ENCODE measurements at regions not wholly inside any gene's neighbourhood (a gene's known extent, or its start where the extent isn't known, plus 50 kb on each side); places are given as distances from the start of the nearest gene placed in this dataset.
"Not testable (repeated sequence)": the region's sequence is repeated elsewhere in the genome, so short reads cannot be mapped to it uniquely, and the experiment has no call there.

GRCh38 chr13:61261746-61262472, 153.7 kb downstream of the PCDH20 start:
- no peak for TF ChIP-seq JUND (IDR thresholded peaks at IDR 0.05; ENCODE audit: low read depth)
- in situ Hi-C loops (cut with HindIII; ENCODE audit: low pct_unique_long_range_greater_than_20kb, low sequenced_read_pairs) = no loop called here
- no peak for DNase-seq (ENCODE audit: low read depth in 1 of 2, low spot score in 1 of 2)

DNA sequence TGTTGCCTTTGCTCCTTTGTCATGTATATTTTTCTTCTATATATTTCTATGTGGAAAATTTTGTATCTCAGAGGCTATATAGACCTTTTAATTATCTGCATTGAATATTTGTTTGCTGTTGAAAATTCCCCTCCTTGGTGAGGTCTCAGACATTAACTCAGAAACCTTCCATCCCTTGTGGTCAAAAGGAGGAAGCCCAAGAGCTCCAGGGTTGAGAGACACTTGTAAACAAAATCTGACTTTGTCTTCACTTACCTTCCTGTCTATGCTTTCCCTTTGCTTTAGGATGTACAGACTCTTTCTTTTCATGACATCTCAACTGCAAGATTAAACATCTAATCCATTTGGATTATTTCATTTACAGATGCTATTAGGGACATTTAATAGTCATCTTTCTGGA, 157.5 kb downstream of the PCDH20 start:
- TF ChIP-seq JUND (IDR thresholded peaks at IDR 0.05; ENCODE audit: low read depth) = no peak
- no peak for DNase-seq (ENCODE audit: low read depth in 1 of 2, low spot score in 1 of 2)
- in situ Hi-C loops (cut with HindIII; ENCODE audit: low pct_unique_long_range_greater_than_20kb, low sequenced_read_pairs) = no loop called here

DNA sequence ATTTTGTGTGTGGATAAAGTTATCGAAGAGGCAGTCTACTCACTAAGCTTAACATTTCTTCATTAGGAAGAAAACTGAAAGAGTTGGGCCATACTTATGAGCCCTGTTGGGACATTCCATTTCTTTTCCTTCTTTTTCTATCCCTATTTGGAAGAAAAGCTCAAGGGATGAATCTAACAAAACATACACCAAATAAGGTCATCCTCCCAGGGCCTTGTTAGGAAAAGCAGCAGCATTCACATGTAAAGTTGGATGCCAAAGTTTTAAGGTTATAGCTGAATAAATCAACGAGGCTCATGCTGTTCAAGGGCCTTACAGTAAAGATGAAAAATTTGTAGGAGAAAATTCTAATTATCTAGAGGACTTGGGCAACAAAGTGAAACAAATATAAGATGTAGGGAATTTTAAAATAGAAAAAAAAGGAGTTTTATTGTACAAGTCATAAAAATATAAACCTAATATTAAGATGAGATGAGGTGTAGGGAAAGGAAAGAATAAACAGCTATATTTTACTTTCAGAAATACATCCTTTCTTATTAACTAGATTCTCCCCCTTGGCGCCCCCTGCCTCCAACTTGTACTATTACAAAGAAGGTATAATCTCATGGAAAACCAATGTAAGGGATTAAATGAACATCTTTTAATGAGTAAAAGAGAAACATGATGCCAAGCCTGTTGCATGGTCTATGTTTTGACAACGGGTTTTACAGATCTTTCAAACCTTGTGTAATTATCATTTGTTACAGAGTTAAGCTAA, 160.4 kb downstream of the PCDH20 start:
- no peak for TF ChIP-seq JUND (IDR thresholded peaks at IDR 0.05; ENCODE audit: low read depth)
- in situ Hi-C loops (cut with HindIII; ENCODE audit: low pct_unique_long_range_greater_than_20kb, low sequenced_read_pairs) = no loop called here
- peak in 1 of 2 experiments; percentile 6 for DNase-seq (ENCODE audit: low read depth in 1 of 2, low spot score in 1 of 2)

DNA sequence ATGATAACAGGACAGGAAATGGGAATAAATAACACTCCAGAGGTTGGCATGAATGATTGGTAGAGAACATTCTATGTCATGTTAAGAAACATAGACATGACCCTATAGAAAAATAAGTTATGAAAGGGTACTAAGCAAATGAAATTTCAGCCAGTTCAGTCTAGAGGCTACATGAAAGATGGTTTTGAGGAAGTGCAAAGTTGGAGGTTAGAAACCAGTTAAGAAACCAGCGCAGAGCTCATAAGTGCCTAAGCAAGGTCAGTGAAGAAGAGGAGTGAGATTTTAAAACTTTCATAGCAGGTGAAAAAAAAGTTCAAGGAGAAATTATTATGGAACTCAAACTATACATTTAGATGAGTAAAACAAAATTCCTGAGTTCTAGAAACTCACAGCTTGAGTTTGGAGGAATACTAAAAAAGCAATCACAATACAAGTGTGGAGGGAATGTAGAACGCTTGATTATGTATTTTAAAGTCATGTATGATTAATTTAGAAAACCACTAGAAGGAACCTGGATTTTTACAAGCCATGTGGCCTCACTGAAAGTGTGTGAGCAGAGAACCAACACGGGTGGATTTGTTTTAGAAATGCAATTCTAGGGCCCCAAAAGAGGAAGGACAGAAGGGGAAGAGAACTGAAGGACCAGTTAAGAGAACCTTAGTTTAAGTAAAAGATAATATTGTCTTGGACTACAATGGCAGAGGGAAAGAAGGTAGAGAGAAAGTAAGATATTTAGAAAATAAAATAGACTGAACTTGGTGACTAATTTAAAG, 162.4 kb downstream of the PCDH20 start:
- TF ChIP-seq JUND (IDR thresholded peaks at IDR 0.05; ENCODE audit: low read depth) = no peak
- no peak for DNase-seq (ENCODE audit: low read depth in 1 of 2, low spot score in 1 of 2)
- in situ Hi-C loops (cut with HindIII; ENCODE audit: low pct_unique_long_range_greater_than_20kb, low sequenced_read_pairs) = no loop called here

DNA sequence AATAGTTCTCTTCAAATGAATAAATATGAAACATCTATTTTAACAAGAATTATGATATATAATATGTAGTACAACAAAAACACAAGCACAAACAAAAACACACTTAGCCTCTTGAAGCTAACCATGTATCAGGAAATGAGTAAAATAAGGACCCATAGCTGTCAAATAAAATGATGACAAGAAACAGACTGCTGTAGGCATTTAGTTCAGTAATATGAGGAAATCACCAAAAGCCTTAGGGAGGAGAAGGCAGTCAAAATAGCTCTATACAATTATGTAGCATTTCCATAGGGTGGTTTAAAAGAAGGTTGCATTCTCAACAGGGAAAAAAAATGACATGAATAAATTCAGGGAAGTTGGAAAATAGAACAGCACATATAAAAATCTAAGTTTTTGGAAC, 163.4 kb downstream of the PCDH20 start:
- in situ Hi-C loops (cut with HindIII; ENCODE audit: low pct_unique_long_range_greater_than_20kb, low sequenced_read_pairs) = no loop called here
- no peak for TF ChIP-seq JUND (IDR thresholded peaks at IDR 0.05; ENCODE audit: low read depth)
- DNase-seq (ENCODE audit: low read depth in 1 of 2, low spot score in 1 of 2) = no peak

DNA sequence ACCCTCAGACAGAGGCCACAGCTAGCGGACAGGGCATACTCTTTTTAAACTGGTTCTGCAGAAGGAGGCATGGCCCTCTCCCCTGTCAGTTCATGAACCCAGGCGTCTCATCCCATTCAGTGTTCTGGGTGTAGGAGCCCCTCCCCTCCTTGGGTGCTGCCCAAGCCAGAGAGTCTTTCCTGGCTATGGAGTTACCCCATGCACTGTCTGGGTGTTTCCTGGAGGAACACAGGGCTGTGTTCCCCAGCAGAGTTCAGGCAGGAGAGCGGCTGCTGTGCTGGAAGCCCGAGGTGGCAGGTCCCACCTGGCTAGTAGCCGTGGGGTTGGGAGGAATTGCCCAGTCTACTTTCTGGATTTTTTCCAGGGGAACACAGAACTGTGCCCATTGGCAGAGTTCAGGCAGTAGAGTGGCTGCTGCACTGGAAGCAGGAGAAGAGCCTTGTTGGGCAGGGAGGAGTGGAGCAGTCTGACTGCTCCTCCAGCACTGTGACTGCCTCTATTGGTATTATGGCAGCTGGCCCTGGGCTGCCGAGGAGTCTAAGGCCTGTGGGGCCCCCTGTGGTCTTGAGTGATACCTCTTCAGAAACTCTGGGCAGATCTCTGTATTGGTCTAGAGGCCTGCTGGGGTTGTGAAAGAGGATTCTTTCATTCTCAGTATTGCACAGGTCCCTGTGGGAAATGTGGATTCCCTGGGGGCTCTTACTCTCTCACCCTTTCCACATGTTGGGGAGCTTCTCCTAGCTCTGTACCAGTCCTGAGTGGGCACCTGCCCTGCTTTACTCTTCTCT, 168.3 kb downstream of the PCDH20 start:
- TF ChIP-seq JUND (IDR thresholded peaks at IDR 0.05; ENCODE audit: low read depth) = no peak
- in situ Hi-C loops (cut with HindIII; ENCODE audit: low pct_unique_long_range_greater_than_20kb, low sequenced_read_pairs) = no loop called here
- DNase-seq (ENCODE audit: low read depth in 1 of 2, low spot score in 1 of 2) = no peak

- no peak for TF ChIP-seq JUND (IDR thresholded peaks at IDR 0.05; ENCODE audit: low read depth)
- DNase-seq (ENCODE audit: low read depth in 1 of 2, low spot score in 1 of 2) = no peak
- in situ Hi-C loops (cut with HindIII; ENCODE audit: low pct_unique_long_range_greater_than_20kb, low sequenced_read_pairs) = no loop called here
Measured at GRCh38 chr13:61246351-61246750, 169.3 kb downstream of the PCDH20 start.

GRCh38 chr13:61215601-61216000, 200.0 kb downstream of the PCDH20 start:
- TF ChIP-seq JUND (IDR thresholded peaks at IDR 0.05; ENCODE audit: low read depth) = no peak
- in situ Hi-C loops (cut with HindIII; ENCODE audit: low pct_unique_long_range_greater_than_20kb, low sequenced_read_pairs) = no loop called here
- no peak for DNase-seq (ENCODE audit: low read depth in 1 of 2, low spot score in 1 of 2)

GRCh38 chr13:61215116-61215515, 200.5 kb downstream of the PCDH20 start:
- in situ Hi-C loops (cut with HindIII; ENCODE audit: low pct_unique_long_range_greater_than_20kb, low sequenced_read_pairs) = no loop called here
- no peak for TF ChIP-seq JUND (IDR thresholded peaks at IDR 0.05; ENCODE audit: low read depth)
- DNase-seq (ENCODE audit: low read depth in 1 of 2, low spot score in 1 of 2) = no peak

DNA sequence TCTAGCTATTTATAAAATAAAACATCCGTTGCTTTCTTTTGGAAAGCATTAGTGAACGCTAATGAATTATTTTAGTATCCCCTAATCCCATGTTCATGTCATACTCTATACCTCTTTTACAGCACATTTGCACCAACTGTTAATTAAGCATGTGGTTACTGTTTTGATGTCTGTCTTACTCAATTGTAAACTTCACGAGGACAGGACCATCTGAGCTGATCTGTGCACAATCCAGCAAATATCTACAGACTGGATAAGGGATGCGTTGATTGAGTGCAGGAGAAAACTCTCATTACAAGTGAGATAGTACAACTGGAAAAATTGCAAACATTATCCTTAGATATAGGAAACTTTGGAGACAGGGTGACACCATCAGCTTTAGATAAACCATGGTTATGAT, 201.1 kb downstream of the PCDH20 start:
- no peak for DNase-seq (ENCODE audit: low read depth in 1 of 2, low spot score in 1 of 2)
- no peak for TF ChIP-seq JUND (IDR thresholded peaks at IDR 0.05; ENCODE audit: low read depth)
- in situ Hi-C loops (cut with HindIII; ENCODE audit: low pct_unique_long_range_greater_than_20kb, low sequenced_read_pairs) = no loop called here

DNA sequence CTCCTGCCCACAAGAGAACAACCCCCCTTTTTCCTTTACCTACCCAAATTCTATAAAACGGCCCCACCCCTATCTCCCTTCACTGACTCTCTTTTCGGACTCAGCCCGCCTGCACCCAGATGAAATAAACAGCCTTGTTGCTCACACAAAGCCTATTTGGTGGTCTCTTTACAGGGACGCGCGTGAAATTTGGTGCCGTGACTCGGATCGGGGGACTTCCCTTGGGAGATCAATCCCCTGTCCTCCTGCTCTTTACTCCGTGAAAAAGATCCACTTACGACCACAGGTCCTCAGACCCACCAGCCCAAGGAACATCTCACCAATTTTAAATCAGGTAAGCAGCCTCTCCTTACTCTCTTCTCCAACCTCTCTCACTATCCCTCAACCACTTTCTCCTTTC, 209.8 kb downstream of the PCDH20 start:
- in situ Hi-C loops (cut with HindIII; ENCODE audit: low pct_unique_long_range_greater_than_20kb, low sequenced_read_pairs); DNase-seq (ENCODE audit: low read depth in 1 of 2, low spot score in 1 of 2): not testable (repeated sequence)

DNA sequence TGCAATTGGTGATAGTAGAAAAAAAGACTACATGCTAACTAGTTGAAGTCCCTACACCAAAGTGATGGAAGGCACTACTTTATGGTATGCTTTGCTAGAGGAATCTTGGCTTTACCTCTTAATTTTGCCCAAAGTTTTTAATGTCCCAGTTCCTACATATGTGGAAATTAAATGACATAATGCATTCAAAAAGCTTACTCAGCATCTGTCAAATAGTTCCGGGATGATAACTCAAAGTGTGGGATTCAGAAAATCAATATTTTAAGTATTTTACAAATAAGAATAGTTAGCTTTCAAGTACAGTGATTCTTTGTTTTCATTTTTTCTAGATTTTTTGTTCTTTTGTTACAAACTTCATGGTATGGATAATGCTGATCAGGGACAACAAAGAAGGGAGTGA, 211.6 kb downstream of the PCDH20 start:
- TF ChIP-seq JUND (IDR thresholded peaks at IDR 0.05; ENCODE audit: low read depth) = no peak
- no peak for DNase-seq (ENCODE audit: low read depth in 1 of 2, low spot score in 1 of 2)
- in situ Hi-C loops (cut with HindIII; ENCODE audit: low pct_unique_long_range_greater_than_20kb, low sequenced_read_pairs) = no loop called here
